ENCODE measurements at regions not wholly inside any gene's neighbourhood (a gene's known extent, or its start where the extent isn't known, plus 50 kb on each side); places are given as distances from the start of the nearest gene placed in this dataset.

GRCh38 chr2:181172676-181173075, 192.3 kb downstream of the UBE2E3 start:
- TF ChIP-seq CTCF (IDR thresholded peaks at IDR 0.05; ENCODE audit: low read depth, low read length) (no peak), EZH2phosphoT487 (IDR thresholded peaks at IDR 0.05; ENCODE audit: low read depth) (no peak)
